GM21786 (cell line): ENCODE measurements at regions not wholly inside any gene's neighbourhood (a gene's known extent, or its start where the extent isn't known, plus 50 kb on each side); places are given as distances from the start of the nearest gene placed in this dataset.
"Not testable (repeated sequence)": the region's sequence is repeated elsewhere in the genome, so short reads cannot be mapped to it uniquely, and the experiment has no call there.

ENCODE experiments used
- ATAC-seq: cut with Tn5 transposase; IDR thresholded peaks from one replicate; pipeline ENCODE4 v1.9.1; 2021; ENCODE audit not compliant: unreplicated experiment

GRCh38 chr15:20309966-20310365, 231.6 kb downstream of the GOLGA6L6 start:
- not testable (repeated sequence) for ATAC-seq

DNA sequence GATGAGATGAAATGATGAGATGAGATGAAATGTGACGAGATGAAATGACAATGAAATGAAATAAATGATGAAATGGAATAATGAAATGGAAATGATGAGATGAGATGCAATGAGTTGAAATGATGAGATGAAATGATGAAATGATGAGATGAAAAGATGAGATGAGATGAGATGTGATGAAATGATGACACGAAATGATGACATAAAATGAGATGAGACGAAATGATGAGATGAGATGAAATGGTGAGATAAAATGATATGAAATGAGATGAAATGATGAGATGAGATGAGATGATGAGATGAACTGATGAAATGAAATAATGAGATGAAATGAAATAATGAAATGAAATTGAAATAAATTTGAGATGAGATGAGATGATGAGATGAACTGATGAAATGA, 232.2 kb downstream of the GOLGA6L6 start:
- ATAC-seq = not testable (repeated sequence)

GRCh38 chr15:20308027-20308690, 233.4 kb downstream of the GOLGA6L6 start:
- ATAC-seq = not testable (repeated sequence)

DNA sequence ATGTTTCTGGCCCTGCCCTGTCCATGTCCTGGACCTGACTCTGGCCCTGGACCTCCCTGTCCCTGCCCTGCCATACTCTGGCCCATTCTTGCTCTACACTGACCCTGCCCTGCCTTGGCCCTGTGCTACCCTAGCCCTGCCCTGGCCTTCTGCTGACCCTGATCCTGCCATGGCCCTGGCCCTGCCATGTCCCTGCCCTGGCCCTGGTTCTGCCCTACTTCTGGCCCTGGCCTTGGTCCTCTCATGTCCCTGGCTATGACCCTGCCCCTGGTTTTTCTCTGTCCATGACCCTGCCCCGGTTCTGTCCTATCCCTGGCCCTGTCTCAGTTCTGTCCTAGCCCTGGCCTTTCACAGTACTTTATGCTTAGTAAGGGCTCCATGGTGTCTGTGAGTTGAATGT, 234.5 kb downstream of the GOLGA6L6 start:
- ATAC-seq = not testable (repeated sequence)

DNA sequence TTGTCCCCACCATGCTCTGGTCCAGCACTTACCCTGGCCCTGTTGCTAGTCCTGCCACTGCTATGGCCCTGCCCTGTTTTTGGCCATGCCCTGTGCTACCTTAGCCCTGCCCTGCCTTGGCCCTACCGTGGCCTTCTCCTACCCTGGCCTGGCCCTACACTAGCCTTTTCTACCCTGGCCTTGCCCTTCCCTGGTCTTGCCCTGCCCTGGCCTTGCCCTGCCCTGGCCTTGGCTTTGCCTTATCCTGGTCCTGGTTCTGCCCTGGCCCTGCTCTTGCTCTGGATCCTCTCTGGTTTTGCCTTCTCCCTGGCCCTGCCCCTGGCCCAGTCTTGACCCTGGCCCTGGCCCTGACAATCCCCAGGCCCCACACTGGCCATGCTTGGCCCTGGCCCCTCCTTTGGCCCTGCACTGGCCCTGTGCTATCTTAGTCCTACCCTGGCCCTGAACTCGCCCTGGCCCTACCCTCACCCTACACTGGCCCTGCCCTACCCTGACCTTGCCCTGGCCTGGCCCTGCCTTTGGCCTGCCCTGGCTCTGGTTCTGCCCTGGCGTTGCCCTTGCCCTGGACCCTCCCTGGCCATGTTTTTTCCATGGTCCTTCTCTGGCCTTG, 235.0 kb downstream of the GOLGA6L6 start:
- ATAC-seq = not testable (repeated sequence)

DNA sequence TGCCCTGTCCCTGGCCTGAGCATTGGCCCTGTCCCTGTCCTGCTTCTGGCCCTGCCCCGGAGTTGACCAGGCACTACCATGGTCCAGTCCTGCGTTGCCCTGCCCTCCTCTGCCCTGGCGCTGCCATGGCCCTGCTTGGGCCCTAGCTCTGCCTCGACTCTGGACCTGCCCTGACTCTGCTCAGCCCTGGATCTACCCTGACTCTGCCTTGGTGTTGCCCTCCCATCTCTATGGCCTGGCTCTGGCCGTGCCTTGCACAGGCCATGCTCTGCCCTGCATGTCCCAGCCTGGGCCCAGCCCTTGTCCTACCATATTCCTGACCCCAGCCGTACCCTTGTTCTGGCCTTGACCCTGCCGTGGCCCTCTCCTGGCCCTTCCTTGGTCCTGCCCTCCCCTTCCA, 235.7 kb downstream of the GOLGA6L6 start:
- ATAC-seq = not testable (repeated sequence)

GRCh38 chr15:20305015-20305465, 236.6 kb downstream of the GOLGA6L6 start:
- not testable (repeated sequence) for ATAC-seq

DNA sequence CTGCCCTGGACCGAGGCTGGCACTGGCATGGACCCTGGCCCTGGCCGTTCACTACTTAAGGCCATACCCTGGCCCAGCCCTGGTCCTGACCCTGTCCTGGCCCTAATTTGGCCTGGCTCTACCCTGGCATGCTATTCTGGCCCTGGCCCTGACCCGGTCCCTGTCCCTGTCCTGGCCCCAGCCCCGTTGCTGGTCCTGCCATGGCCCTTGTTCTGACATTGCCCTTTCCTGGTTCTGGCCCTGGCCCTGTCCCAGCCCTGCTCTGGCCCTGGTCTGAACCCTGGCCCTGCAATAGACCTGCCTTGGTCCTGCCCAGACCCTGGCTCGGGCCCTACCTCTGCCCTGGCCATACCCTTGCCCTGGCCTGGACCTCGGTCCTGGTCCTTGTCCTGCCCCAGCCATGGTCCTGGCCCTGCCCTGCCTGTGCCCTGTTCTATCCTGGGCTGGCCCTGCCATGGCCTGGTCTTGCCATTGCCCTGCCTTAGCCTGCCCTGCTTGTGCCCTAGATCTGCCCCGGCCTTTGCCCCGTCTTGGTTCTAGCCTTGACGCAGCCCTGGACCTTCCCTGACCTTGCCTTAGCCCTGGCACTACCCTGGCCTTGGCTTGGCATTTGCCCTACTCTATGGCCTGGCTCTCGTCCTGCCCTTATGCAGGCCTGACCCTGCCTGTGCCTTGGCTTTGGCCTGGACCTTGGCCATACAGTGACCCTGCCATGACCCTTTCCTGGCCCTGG, 237.2 kb downstream of the GOLGA6L6 start:
- ATAC-seq = not testable (repeated sequence)

DNA sequence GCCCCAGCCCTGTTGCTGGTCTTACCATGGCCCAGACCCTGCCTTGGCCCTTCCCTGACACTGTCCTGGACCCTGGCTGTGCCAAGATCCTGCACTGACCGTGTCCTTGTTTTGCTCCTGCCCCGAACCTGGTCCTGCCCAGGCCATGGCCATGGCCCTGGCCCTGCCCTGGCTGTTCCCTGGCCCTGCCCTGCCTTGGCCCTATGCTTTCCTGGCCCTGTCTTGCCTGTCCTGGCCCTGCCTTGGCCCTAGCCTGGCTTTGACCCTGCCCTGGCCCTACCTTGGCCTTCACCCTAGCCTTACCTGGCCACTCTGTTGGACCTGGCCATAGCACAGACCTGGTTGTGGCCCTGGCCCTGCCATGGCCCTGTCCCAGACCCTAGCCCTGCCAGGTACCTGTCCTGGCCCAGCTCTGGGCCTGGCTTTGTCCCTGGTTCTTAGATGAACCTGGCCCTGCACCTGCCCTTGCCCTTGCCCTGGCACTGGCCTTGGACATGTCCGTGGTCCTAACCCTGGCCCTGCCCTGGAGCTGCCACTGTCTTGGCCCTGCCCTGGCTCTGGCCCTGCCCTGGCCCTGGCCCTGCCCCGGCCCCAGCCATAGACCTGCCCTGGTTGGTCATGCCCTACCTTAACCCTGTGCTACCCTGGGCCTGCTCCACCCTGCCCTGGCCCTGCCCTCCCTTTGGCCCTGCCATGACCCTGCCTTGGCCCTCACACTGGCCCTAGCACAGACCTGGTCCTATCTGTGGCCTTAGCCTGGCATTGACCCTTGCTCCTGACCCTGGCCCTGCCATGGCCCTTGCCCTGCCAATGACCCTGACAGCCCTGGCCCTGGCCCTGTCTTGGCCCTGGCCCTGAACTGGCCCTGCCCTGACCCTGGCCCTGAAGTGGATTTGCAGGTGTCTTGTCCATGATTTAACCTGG, 238.1 kb downstream of the GOLGA6L6 start:
- not testable (repeated sequence) for ATAC-seq

DNA sequence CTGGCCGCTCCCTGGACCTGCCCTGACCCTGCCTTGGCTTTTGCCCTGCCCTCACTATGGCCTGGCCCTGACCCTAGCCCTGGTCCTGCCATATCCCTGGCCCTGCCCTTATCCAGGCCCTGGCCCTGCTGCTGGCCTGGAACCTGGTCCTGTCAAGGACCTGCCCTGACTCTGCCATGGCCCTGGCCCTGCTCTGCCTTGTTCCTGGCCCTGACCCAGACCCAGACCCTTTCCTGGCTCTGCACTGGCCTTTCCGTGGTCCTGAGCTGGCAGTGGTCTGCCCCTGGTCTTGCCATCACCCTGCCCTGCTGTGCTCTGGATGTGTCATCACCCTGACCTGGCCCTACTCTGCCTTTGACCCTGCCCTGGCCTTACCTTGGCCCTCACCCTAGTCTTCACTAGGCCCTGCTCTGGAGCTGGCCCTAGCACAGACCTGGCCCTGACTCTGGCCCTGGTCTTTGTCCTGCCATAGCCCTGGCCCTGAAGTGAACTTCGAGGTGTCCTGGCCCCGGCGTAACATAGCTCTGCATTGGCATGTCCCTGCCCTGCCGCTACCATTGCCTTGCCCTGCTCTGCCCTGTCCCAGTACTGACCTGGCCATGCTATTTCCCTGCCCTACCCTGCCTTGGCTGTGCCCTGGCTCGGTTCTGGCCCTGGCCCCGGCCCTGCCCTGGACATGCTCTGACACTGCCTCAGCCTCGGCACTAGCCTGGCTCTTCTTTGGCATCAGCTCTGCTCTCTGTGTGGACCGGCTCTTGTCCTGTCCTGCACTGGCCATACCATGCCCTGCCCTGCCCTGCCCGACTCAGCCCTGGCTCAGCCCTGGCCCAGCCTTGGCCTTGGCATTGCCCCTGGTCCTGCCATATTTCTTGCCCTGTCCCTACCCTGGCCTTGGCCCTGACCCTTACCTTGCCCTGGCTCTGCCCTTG, 239.2 kb downstream of the GOLGA6L6 start:
- not testable (repeated sequence) for ATAC-seq

DNA sequence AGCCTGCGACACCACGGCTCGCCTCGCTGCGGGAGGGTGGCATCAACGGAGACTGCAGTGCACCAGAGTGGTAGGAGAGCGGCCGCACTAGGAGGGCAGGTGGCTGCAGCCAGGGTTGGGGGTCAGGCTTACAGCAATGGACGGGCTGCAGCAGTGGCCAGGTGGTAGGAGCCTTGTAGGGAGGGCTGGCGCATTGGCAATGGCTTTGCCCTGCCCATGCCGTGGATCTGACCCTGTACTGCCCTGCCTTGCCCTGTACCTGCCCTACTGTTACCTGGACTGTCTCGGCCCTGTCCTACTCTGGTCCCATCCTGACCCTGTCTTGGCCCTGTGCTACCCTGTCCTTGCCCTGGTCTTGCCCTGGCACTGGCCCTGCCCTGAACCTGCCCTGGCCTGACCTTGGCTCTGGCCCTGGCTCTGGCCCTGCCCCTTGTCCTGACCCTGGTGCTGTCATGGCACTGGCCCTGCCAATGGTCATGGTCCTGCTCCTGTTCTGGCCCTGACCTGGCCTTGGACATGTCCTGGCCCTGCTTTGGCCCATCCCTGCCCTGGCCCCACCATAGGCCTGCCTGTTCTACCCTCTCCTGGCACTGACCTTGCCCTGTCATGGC, 240.0 kb downstream of the GOLGA6L6 start:
- not testable (repeated sequence) for ATAC-seq

- ATAC-seq = not testable (repeated sequence)
These were observed 240.6 kb downstream of the GOLGA6L6 start for GRCh38 chr15:20301041-20301390.

DNA sequence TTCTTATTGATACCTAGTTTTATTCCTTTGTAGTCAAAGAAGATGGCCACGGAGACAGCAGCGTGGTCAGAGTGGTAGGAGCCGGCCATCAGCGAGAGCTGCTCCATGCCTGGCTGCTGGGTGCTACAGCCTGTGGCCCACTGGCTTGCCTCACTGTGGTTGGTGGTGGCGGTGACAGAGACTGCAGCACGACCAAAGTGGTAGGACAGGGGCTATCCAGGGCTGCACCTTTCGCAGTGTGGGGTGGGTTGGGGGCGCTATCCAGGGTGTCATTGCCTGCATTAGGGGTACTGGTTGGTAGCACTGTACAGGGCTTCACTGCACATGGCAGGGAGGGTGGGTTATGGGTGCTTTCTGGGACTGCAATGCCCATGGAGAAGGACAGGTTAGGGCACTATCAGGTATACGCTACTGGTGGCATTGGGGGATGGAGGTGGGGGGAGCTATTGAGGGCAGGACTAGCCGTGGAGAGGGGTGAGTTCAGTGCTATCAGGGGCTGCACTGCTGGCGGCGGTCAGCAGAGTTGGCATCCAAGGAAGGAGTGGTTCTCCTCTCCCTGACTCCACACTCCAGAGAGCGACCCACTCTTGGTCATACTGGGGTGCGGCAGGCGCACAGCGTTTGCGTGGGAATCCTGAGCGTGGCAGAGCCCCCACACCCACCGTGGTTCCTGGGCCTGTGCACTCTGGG, 241.1 kb downstream of the GOLGA6L6 start:
- ATAC-seq = not testable (repeated sequence)

DNA sequence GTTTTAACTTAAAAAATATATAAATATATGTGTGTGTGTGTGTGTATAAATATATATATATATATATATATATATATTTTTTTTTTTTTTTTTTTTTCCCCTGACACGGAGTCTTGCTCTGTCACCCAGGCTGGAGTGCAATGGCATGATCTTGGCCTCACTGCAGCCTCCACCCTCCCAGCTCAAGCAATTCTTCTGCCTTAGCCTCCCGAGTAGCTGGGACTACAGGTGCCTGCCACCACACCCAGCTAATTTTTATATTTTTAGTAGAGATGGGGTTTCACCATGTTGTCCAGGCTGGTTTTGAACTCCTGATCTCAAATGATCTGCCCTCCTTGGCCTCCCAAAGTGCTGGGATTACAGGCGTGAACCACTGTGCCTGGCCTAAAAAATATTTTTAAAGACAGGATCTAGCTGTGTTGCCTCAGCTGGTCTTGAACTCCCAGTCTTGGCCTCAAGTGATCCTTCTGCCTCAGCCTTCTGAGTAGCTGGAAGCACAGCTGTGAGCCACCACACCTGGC, 243.9 kb downstream of the GOLGA6L6 start:
- ATAC-seq = not testable (repeated sequence)

- not testable (repeated sequence) for ATAC-seq
These were observed 245.3 kb downstream of the GOLGA6L6 start for GRCh38 chr15:20296261-20296660.

GRCh38 chr15:20295238-20295811, 246.3 kb downstream of the GOLGA6L6 start:
- no peak for ATAC-seq

GRCh38 chr15:20294651-20295237, 246.9 kb downstream of the GOLGA6L6 start:
- ATAC-seq = no peak
